Activated naive CD4-positive, alpha-beta T cell treated with anti-CD3 and anti-CD28 coated beads, Interleukin-2, amount 50 U/mL, for 24 hours (primary cell): ENCODE measurements at regions not wholly inside any gene's neighbourhood (a gene's known extent, or its start where the extent isn't known, plus 50 kb on each side); places are given as distances from the start of the nearest gene placed in this dataset.

ENCODE experiments used
- H3K27ac Mint-ChIP-seq: one replicate; pipeline ENCODE4 v1.8.0; 2021; ENCODE audit warnings: mild to moderate bottlenecking, mixed read lengths
- H3K27me3 Mint-ChIP-seq: one replicate; pipeline ENCODE4 v1.8.0; 2021; ENCODE audit warnings: mixed read lengths
- H3K36me3 Mint-ChIP-seq: one replicate; pipeline ENCODE4 v1.8.0; 2021; ENCODE audit warnings: mixed read lengths
- H3K4me1 Mint-ChIP-seq: one replicate; pipeline ENCODE4 v1.8.0; 2021; ENCODE audit warnings: mixed read lengths
- H3K4me3 Mint-ChIP-seq: one replicate; pipeline ENCODE4 v1.8.0; 2021; ENCODE audit warnings: mild to moderate bottlenecking, mixed read lengths
- H3K9me3 Mint-ChIP-seq: one replicate; pipeline ENCODE4 v1.8.0; 2021; ENCODE audit warnings: mixed read lengths

DNA sequence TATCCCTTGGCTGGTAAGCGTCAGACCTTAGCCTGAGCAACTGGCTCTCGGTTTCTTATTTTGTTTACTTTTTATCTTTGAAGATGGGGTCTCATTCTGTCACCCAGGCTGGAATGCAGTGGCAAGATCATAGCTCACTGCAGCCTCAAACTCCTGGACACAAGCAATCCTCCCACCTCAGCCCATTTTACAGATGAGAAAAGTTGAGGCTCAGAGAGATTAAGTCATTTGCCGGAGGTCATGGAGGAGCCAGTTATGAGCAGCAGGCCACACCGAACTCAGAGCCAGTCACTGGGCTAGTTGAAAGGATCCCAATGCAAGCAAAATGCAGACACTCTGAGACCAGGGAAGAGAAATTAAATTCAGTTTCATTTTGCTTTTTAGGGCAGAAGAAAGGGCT lies 293.6 kb downstream of the SHQ1 start:
- H3K27me3 Mint-ChIP-seq: no peaks in the 10 kb centered on the region
- H3K27ac Mint-ChIP-seq: no peak overlapping the region

DNA sequence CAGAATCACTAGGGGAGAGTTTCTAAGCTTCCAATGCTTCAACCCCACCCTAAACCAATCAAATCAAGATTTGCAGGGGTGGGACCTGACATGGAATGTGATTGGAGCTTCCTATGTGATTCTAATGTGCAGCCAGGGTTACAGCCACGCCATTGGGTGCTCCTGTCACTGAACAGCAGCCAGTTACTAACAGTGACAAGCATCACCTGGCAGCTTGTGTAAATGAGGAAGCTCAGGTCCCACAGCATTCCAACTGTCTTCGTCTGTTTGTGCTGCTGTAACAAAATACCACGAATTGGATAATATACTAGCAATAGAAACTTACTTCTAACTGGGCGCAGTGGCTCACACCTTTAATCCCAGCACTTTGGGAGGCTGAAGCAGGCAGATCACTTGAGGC lies 294.9 kb downstream of the SHQ1 start:
- Mint-ChIP-seq H3K9me3 (peaks cover 9% of the 10 kb centered on the region), H3K27ac (no peak overlapping the region), H3K27me3 (no peaks in the 10 kb centered on the region), H3K4me3 (no peak overlapping the region), H3K4me1 (peaks cover 21% of the 10 kb centered on the region), H3K36me3 (peaks cover 3% of the 10 kb centered on the region)

More for the DNA sequence above, 293.6 kb downstream of the SHQ1 start:
- H3K4me3 Mint-ChIP-seq: no peak overlapping the region
- H3K36me3 Mint-ChIP-seq: peaks cover 3% of the 10 kb centered on the region
- peaks cover 9% of the 10 kb centered on the region for H3K9me3 Mint-ChIP-seq
- H3K4me1 Mint-ChIP-seq: peaks cover 12% of the 10 kb centered on the region

DNA sequence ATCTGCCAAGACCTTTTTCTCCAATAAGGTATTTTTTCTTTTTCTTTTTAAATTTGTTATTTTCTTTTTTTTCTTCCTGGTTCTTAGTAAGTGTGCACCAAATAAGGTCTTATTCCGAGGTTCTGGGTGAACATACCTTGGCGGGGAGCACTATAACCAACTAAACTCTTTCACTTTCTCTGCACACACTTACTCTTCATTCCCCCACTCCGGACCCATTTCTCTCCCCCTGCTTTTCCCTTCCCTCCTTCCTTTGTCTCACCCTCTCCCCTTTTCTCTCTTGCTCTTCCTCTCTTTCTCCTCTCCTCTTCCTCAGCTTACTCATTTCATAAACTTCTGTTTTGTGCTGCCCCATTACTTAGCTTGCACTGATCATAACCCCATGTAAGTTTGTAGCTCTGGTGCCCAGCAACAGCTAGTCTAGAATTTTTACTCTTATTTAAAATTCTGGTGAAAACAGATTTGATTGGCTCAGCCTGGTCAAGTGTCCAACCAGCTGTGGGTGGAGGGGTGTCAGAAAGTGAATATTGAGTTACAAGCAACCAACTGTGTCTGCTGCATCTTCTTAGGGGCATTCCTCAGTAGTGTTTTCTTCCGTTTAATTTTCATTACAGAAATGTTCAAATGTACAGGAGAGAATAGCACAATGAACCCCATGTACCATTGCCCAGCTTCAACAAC lies 297.5 kb downstream of the SHQ1 start:
- H3K27ac Mint-ChIP-seq: peak overlapping the region; percentile 79
- no peaks in the 10 kb centered on the region for H3K36me3 Mint-ChIP-seq
- H3K4me1 Mint-ChIP-seq: peaks cover 21% of the 10 kb centered on the region
- no peaks in the 10 kb centered on the region for H3K27me3 Mint-ChIP-seq
- peak overlapping the region; percentile 87 for H3K4me3 Mint-ChIP-seq
- H3K9me3 Mint-ChIP-seq: no peaks in the 10 kb centered on the region

DNA sequence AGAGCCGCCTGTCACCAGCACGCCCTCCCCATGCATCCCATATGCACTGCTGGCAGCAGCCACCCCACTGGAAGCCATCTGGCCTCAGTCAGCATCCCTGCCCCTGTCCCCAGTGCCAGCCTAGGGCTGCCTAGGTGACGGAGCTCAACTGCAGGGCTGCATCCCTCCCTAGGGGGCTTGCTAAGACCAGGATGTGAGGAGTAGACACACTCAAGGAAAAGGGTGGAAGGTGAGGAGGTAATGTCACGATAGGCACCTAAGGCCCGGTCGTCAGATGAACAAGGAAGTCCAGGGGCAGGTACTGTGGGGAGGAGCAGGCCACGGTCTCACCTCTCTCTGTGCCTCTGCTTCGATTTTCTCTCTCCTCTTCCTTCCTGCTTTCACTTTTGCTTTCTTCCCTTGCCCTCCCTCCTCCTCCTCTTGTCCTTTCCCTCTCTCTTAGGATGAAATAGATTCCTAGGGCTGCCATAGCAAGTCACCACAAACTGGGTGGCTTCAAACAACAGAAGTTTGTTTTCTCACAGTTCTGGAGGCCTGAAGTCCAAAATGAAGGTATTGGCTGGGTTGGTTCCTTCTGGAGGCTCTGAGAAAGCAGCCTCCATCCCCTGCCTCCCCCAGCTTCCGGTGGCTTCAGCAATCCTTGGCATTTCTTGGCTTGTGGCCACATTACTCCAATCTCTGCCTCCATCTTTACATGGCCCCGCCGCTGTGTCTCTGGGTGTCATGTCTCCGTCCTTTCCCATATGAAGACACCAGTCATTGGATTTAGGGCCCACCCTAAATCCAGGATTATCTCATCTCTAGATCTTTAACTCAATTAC lies 298.3 kb downstream of the SHQ1 start:
- Mint-ChIP-seq H3K4me1 (peaks cover 21% of the 10 kb centered on the region), H3K4me3 (peak overlapping the region; percentile 87), H3K27me3 (no peaks in the 10 kb centered on the region), H3K27ac (peak overlapping the region; percentile 79), H3K36me3 (no peaks in the 10 kb centered on the region), H3K9me3 (no peaks in the 10 kb centered on the region)

DNA sequence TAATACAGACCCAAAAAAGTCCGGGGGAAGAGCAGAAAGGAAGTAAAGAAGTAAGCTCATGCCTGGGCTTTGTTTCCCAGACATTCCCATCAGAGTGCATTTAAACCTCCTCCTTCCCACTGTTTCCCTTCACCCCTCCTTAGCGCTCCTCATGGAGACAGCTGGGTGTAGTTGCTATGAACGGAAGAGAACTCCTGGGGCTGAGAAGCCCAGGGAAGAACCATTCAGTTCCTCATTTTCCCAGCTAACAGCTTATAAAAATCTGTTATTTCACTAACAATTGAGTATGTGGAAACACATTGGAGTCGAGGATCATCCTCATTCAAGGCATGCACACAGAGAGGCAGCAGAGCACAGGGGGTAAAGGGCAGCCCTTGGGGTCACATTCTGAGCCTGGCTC lies 299.3 kb downstream of the SHQ1 start:
- no peak overlapping the region for H3K27ac Mint-ChIP-seq
- no peaks in the 10 kb centered on the region for H3K27me3 Mint-ChIP-seq
- peak overlapping the region; percentile 87 for H3K4me3 Mint-ChIP-seq
- no peaks in the 10 kb centered on the region for H3K9me3 Mint-ChIP-seq
- peaks cover 21% of the 10 kb centered on the region for H3K4me1 Mint-ChIP-seq
- no peaks in the 10 kb centered on the region for H3K36me3 Mint-ChIP-seq

DNA sequence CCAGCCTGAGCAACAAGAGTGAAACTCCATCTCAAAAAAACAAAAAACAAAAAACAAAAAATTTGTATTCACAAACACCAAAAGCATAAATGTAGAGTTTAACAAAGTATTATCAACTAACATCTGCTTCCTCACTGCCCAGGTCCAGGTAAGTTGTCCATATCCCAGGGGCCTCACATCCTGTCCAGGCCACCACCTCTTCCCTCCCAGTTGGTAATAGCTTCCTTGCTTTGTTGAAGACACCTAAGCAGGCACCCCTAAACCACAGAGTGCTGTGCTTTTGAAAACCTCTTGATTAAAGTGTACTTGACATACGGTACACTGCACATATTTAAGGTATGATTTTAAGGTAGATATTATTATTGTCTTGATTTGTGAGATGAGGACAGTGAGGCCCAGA lies 299.8 kb downstream of the SHQ1 start:
- Mint-ChIP-seq H3K4me3 (no peak overlapping the region), H3K27ac (no peak overlapping the region), H3K4me1 (peaks cover 21% of the 10 kb centered on the region), H3K27me3 (no peaks in the 10 kb centered on the region), H3K36me3 (no peaks in the 10 kb centered on the region), H3K9me3 (no peaks in the 10 kb centered on the region)

DNA sequence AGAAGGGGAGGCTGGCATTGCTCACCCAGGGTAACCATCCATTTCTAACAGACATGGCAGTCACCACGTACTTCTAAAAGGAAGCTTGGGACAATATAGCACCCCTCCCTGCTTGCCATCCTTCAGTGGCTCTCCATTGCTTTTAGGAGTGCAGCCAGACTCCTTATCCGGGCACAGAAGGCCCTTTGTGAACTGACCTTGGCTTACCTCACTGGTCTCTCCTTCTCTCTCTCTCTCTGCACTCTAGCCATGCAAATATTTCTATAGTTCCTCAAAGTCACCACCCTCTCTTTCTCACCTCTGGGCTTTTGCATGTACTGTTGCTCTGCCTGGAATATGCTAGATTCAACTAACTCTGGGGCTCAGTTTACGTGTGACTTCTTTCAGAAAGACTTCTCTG lies 301.1 kb downstream of the SHQ1 start:
- Mint-ChIP-seq H3K4me3 (no peak overlapping the region), H3K4me1 (peaks cover 25% of the 10 kb centered on the region), H3K27ac (no peak overlapping the region), H3K27me3 (no peaks in the 10 kb centered on the region), H3K36me3 (no peaks in the 10 kb centered on the region), H3K9me3 (no peaks in the 10 kb centered on the region)

DNA sequence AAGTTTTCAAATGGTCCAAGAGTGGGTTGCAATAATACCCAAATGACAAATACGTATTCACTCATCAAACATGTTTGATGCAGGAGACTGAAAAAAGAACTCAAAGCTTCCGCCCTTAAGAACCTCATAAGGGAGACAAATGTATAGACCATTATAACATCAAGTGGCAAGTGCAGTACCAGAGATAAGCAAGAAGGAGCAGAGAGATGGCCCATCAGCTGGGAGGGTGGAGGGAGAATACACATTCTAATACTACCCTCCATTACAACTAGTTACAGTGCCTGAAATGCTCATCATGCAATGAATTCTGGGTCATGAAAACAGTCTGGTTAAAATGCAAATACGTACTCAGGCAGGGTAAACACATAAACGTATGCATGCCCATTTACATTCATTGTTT lies 304.0 kb downstream of the SHQ1 start:
- no peak overlapping the region for H3K4me3 Mint-ChIP-seq
- H3K4me1 Mint-ChIP-seq: peaks cover 16% of the 10 kb centered on the region
- no peaks in the 10 kb centered on the region for H3K9me3 Mint-ChIP-seq
- H3K27ac Mint-ChIP-seq: no peak overlapping the region
- no peaks in the 10 kb centered on the region for H3K27me3 Mint-ChIP-seq
- no peaks in the 10 kb centered on the region for H3K36me3 Mint-ChIP-seq

DNA sequence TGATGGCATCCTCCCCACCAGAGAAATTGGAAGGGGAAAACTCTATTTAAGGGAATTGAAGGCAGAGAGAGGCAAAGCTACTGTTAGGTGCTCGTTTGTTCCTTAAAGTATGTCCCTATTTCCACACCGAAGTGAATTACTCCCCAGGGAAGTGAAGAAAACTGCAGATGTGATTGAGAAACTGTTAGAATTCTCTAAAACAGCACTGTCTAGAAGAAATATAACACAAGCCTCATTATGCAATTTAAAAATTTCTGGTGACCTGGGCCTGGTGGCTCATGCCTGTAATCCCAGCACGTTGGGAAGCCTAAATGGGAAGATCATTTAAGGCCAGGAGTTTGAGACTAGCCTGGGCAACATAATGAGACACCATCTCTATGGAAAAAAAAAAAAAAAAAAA lies 305.0 kb downstream of the SHQ1 start:
- H3K9me3 Mint-ChIP-seq: no peaks in the 10 kb centered on the region
- peaks cover 10% of the 10 kb centered on the region for H3K4me1 Mint-ChIP-seq
- no peak overlapping the region for H3K27ac Mint-ChIP-seq
- no peak overlapping the region for H3K4me3 Mint-ChIP-seq
- no peaks in the 10 kb centered on the region for H3K27me3 Mint-ChIP-seq
- no peaks in the 10 kb centered on the region for H3K36me3 Mint-ChIP-seq

DNA sequence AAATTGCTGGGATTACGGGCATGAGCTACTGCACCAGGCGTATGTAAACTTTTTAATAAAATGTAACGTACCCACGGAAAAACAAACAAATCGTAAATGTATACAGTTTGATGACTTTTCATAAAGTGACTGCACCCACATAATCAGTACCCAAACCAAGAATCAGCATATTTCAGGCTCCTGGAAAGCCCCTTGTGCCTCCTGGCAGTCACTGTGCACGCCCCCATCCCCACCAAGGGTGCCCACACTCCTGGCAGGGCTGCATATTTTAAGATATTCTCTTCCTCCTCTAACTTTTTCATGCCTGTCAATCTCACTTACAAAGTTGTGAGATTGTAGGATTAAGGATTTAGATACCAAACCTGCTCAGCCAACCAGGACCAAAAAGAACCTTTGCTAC lies 305.5 kb downstream of the SHQ1 start:
- Mint-ChIP-seq H3K4me1 (peaks cover 15% of the 10 kb centered on the region), H3K9me3 (no peaks in the 10 kb centered on the region), H3K4me3 (no peak overlapping the region), H3K27ac (no peak overlapping the region), H3K27me3 (no peaks in the 10 kb centered on the region), H3K36me3 (no peaks in the 10 kb centered on the region)

DNA sequence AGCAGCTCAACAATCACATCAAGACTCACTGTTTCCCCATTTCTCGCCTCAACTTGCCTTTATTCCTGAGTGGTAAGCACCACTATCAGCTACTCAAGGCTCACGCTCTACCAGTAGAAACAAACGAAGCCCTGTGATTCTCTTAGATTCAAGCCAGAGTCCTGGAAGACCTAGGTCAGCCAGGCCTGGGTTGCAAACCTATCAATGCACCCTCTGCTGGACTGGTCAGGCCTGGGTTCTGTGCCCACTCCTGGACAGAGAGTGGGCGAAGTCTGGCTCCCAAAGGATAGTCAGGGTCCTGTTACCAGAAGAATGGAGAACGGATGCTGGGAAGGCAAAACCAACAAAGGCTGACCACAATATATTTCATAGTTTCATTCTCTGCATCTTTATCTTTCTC lies 308.4 kb downstream of the SHQ1 start:
- no peaks in the 10 kb centered on the region for H3K27me3 Mint-ChIP-seq
- no peak overlapping the region for H3K4me3 Mint-ChIP-seq
- no peaks in the 10 kb centered on the region for H3K9me3 Mint-ChIP-seq
- peaks cover 1% of the 10 kb centered on the region for H3K36me3 Mint-ChIP-seq
- no peak overlapping the region for H3K27ac Mint-ChIP-seq
- peaks cover 22% of the 10 kb centered on the region for H3K4me1 Mint-ChIP-seq

DNA sequence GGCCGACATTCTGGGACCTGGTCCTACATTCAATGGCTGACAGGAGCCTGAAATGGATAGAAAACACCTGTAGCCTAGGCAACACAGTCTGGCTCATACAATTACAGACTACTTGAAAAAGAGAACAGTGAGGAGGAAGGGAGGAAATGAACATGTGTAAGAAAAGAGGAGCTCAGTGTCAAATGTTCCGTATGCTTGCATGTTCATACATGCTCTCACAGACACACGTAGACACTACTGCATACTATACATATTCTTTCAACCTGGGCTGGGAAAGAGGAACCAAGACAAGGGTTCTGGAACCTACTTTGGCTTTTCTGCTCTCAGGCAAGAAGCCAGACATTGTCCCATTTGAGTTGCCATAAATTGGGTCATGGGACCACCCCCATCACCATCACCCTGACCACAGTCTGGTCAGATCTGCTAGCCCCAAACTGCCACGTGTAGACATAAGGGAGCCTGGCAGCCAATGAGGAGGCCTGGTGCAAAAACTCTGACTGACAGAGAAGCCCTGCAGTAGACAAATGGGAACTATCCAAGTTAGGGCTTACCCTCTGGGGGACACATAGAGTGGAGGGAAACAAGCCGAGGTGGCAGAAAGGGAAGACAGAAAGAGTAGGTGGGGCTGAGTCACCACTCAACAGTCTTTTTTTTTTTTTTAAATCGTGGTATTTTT lies 310.0 kb downstream of the SHQ1 start:
- Mint-ChIP-seq H3K36me3 (peaks cover 1% of the 10 kb centered on the region), H3K9me3 (no peaks in the 10 kb centered on the region), H3K4me3 (no peak overlapping the region), H3K27me3 (no peaks in the 10 kb centered on the region), H3K4me1 (peaks cover 28% of the 10 kb centered on the region), H3K27ac (no peak overlapping the region)

DNA sequence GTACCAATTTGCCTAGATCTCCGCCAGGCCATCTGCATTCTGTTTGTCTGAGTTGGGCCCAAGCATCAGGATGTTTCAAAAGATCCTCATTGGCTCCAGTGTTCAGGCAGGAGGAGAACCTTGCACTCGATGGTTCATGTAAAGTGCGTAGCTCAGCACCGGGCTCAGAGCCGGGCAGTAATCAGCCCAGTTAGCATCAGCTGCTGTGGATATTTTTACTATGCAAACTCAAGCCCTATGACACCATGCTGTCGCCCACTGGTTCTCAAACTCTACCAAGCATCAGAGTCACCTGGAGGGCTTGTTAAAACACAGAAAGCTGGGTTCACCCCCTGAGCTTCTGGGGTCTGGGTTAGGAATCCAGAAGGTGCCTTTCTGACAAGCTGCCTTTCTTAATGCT lies 310.8 kb downstream of the SHQ1 start:
- Mint-ChIP-seq H3K4me1 (peaks cover 24% of the 10 kb centered on the region), H3K36me3 (peaks cover 1% of the 10 kb centered on the region), H3K4me3 (no peak overlapping the region), H3K27ac (no peak overlapping the region), H3K27me3 (no peaks in the 10 kb centered on the region), H3K9me3 (no peaks in the 10 kb centered on the region)

DNA sequence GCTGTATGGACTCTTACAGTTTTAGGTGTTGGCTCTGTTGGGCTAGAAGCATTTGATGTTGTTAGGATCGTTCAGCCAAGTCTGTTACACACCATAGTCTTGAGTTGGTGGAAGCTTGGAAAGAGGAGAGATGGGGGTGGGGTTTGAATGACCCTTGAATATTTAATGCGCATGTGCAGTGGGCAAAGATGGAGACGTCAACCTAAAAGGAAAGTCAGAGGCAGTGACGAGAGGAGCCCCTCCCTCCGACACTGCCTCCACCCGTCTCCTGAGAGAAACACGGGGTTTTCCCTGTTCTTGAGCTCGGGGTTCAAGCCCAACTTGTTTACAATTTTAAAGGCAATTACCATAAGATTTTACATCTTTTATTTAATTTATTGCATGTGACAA lies 311.4 kb downstream of the SHQ1 start:
- peaks cover 1% of the 10 kb centered on the region for H3K36me3 Mint-ChIP-seq
- H3K4me3 Mint-ChIP-seq: no peak overlapping the region
- no peaks in the 10 kb centered on the region for H3K27me3 Mint-ChIP-seq
- peaks cover 24% of the 10 kb centered on the region for H3K4me1 Mint-ChIP-seq
- H3K27ac Mint-ChIP-seq: no peak overlapping the region
- no peaks in the 10 kb centered on the region for H3K9me3 Mint-ChIP-seq

DNA sequence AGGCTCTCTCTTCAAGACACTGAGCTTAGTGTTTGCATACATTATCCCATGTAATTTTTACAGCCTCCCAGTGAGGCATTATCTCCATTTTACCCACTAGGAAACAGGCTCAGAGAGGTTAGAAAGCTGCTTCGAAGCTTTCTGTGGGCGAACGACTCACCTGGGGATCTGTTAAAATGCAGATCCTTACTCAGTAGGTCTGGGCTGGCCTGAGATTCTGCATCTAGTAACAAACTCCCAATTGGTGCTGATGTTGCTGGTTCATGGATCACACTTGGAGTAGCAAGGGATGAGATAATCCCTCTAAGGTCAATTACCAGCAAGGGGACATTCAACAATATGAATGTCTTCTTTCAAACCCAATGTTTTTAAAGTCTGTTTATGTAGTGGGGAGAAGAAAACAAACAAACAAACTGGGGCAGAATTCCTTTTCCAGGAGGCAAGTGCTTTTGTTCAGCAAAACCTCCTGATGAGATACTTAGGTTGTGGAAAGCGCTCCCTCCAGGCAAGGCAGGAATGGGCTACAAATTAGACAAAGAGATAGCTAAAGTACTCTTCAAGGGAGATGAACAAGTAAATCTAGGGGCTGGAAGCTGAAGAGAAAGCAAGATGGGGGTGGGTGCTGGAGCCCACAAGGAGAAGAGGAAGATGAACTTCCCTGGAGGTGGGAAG lies 311.9 kb downstream of the SHQ1 start:
- Mint-ChIP-seq H3K4me3 (no peak overlapping the region), H3K36me3 (peaks cover 1% of the 10 kb centered on the region), H3K4me1 (peaks cover 24% of the 10 kb centered on the region), H3K27me3 (no peaks in the 10 kb centered on the region), H3K9me3 (no peaks in the 10 kb centered on the region), H3K27ac (no peak overlapping the region)

DNA sequence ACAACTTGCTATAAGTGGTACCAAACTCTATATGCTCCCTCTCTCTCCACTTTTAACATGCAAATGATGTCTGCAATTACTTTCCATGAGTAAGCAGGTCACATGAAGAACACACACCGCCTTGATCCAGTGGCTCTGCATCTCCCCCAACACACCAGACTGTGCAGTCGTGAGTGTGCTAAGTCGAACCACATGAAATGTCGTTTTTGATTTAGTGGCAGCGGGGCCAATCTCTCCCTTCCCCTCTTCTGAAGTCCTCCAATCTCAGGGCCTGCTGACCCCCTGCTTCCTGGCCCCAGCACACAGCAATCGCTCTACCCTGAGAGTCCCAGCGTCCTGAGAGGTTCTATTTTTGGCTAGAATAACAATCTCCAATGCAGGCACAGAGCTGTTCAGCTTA lies 312.5 kb downstream of the SHQ1 start:
- peaks cover 1% of the 10 kb centered on the region for H3K36me3 Mint-ChIP-seq
- H3K4me1 Mint-ChIP-seq: peaks cover 24% of the 10 kb centered on the region
- no peaks in the 10 kb centered on the region for H3K27me3 Mint-ChIP-seq
- H3K4me3 Mint-ChIP-seq: no peak overlapping the region
- H3K27ac Mint-ChIP-seq: no peak overlapping the region
- no peaks in the 10 kb centered on the region for H3K9me3 Mint-ChIP-seq
